B cell (primary cell): ENCODE measurements at regions not wholly inside any gene's neighbourhood (a gene's known extent, or its start where the extent isn't known, plus 50 kb on each side); places are given as distances from the start of the nearest gene placed in this dataset.

Source experiments
- EZH2 ChIP-seq: IDR thresholded peaks from 2 replicates; pipeline ENCODE4 v1.6.1; 2012; ENCODE audit warnings: borderline replicate concordance, low read depth, mild to moderate bottlenecking, moderate library complexity, low read length; ENCODE audit not compliant: insufficient read depth, poor library complexity, severe bottlenecking
- TF ChIP-seq, protein P1 (sequence below): fragments of 200-600 bp; IDR thresholded peaks from one replicate; pipeline ENCODE4 v1.8.0; 2022; ENCODE audit warnings: antibody characterized with exemption, mild to moderate bottlenecking

DNA sequence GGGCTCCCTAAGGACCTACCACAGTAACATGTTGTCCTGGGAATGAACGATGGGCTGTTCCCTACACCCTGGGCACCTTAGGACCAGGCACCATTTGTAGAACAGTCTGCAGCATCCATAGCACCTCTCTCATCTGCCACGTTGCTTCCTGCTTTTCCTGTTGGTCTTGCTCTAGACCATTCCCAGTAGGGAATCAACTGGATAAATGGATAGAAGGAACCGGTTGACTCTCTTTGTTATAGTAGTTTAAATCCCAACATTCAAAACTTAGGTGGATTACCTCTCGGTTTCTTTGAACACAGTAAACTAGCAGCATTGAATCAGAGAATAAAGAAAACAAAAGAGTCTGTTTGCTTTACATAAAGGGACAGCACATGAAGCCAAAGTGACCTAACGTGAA is 159.1 kb downstream of the HS3ST3B1 start:
- TF ChIP-seq EZH2 = no peak
- TF ChIP-seq, protein P1, sequence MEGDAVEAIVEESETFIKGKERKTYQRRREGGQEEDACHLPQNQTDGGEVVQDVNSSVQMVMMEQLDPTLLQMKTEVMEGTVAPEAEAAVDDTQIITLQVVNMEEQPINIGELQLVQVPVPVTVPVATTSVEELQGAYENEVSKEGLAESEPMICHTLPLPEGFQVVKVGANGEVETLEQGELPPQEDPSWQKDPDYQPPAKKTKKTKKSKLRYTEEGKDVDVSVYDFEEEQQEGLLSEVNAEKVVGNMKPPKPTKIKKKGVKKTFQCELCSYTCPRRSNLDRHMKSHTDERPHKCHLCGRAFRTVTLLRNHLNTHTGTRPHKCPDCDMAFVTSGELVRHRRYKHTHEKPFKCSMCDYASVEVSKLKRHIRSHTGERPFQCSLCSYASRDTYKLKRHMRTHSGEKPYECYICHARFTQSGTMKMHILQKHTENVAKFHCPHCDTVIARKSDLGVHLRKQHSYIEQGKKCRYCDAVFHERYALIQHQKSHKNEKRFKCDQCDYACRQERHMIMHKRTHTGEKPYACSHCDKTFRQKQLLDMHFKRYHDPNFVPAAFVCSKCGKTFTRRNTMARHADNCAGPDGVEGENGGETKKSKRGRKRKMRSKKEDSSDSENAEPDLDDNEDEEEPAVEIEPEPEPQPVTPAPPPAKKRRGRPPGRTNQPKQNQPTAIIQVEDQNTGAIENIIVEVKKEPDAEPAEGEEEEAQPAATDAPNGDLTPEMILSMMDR = no peak
